ENCODE measurements at regions not wholly inside any gene's neighbourhood (a gene's known extent, or its start where the extent isn't known, plus 50 kb on each side); places are given as distances from the start of the nearest gene placed in this dataset.

GRCh38 chr9:129398961-129399633 lies 221.0 kb upstream of the IER5L start:
- Histone ChIP-seq H3K4me3 (ENCODE audit: low read depth in 2 of 2, low read length in 1 of 2) (no peak overlapping the region), H3K9me2 (no peaks in the 10 kb centered on the region), H3K27me3 (ENCODE audit: insufficient read depth) (no peaks in the 10 kb centered on the region; the same call in 1 of the 2 replicates), H4K20me1 (ENCODE audit: insufficient read depth) (no peaks in the 10 kb centered on the region), H3K4me2 (no peak overlapping the region), H3K4me1 (ENCODE audit: control insufficient read depth in 1 of 2, insufficient read depth in 2 of 2, low read depth in 1 of 2, low read length in 1 of 2) (peaks cover 0 to 27% of the 10 kb centered on the region in 2 experiments; a peak in 1 of 4 replicates), H2AFZ (ENCODE audit: low read depth) (no peak overlapping the region), H3K36me3 (replicated peaks in 1 of 2; ENCODE audit: control insufficient read depth in 1 of 2, insufficient read depth in 2 of 2, low read length in 1 of 2) (no peaks in the 10 kb centered on the region), H3F3A (replicated peaks; ENCODE audit: insufficient read depth) (no peaks in the 10 kb centered on the region), H3K27ac (ENCODE audit: low read depth in 2 of 2, low read length in 1 of 2) (no peak overlapping the region; a peak in 1 of 4 replicates), H3K9ac (no peak overlapping the region), H3K79me2 (ENCODE audit: insufficient read depth) (no peaks in the 10 kb centered on the region), H3K9me3 (no peaks in the 10 kb centered on the region)
- TF ChIP-seq NRF1 (IDR thresholded peaks at IDR 0.05; ENCODE audit: low read depth, low read length) (no peak), FOXJ3 (CRISPR knock-in tag; IDR thresholded peaks at IDR 0.05) (no peak), EZH2phosphoT487 (IDR thresholded peaks at IDR 0.05; ENCODE audit: borderline replicate concordance, low read depth) (no peak), EP300 (IDR thresholded peaks at IDR 0.05; ENCODE audit: borderline replicate concordance in 1 of 2, low read depth in 1 of 2, low read length in 1 of 2) (no peak), YY1 (IDR thresholded peaks at IDR 0.05; ENCODE audit: low read depth) (no peak)
- no peak for DNase-seq
- 85% methylated on average over 20 of the region's 21 CpGs for WGBS (ENCODE audit: low lambda C conversion rate)
- CTCF ChIA-PET, result interaction anchor here (1.4 kb wide), 1 partner anchor 10 kb away, joined by 3 read pairs; no protein-coding TSS in a partner anchor
- POLR2A ChIA-PET, result interaction anchor here (1.2 kb wide), 1 partner anchor 17 kb away, joined by 3 read pairs; no protein-coding TSS in a partner anchor

GRCh38 chr9:129398101-129398960 lies 220.3 kb upstream of the IER5L start:
- no peaks in the 10 kb centered on the region; the same call in 1 of the 2 replicates for H3K27me3 ChIP-seq (ENCODE audit: insufficient read depth)
- no peaks in the 10 kb centered on the region for H3K9me2 ChIP-seq
- H3K9me3 ChIP-seq, result no peaks in the 10 kb centered on the region
- H3K4me1 ChIP-seq (ENCODE audit: control insufficient read depth in 1 of 2, insufficient read depth in 2 of 2, low read depth in 1 of 2, low read length in 1 of 2), result peaks cover 0 to 32% of the 10 kb centered on the region in 2 experiments; a peak in 1 of 4 replicates
- no peak overlapping the region for H3K9ac ChIP-seq
- no peak overlapping the region for H2AFZ ChIP-seq (ENCODE audit: low read depth)
- DNase-seq, result peak; percentile 27
- no peak for TF ChIP-seq RFX5 (IDR thresholded peaks at IDR 0.05; ENCODE audit: low read length)
- TF ChIP-seq POLR2AphosphoS5 (IDR thresholded peaks at IDR 0.05; ENCODE audit: low read depth, low read length), result no peak
- TF ChIP-seq GATA2 (CRISPR knock-in tag; IDR thresholded peaks at IDR 0.05), result no peak
- TF ChIP-seq FOXM1 (IDR thresholded peaks at IDR 0.05; ENCODE audit: low read depth), result no peak
- TF ChIP-seq ZBTB33 (IDR thresholded peaks at IDR 0.05; ENCODE audit: borderline replicate concordance, low read depth), result no peak
- no peak for TF ChIP-seq SMC3 (IDR thresholded peaks at IDR 0.05; ENCODE audit: low read depth, low read length)
- no peak overlapping the region; a peak in 1 of 4 replicates for H3K27ac ChIP-seq (ENCODE audit: low read depth in 2 of 2, low read length in 1 of 2)
- no peaks in the 10 kb centered on the region for H3K36me3 ChIP-seq (replicated peaks in 1 of 2; ENCODE audit: control insufficient read depth in 1 of 2, insufficient read depth in 2 of 2, low read length in 1 of 2)
- no peaks in the 10 kb centered on the region for H4K20me1 ChIP-seq (ENCODE audit: insufficient read depth)
- ChIA-PET CTCF (interaction anchor here (1.4 kb wide), 1 partner anchor 10 kb away, joined by 3 read pairs; no protein-coding TSS in a partner anchor), POLR2A (no interaction called here)
- no peak overlapping the region for H3K4me3 ChIP-seq (ENCODE audit: low read depth in 2 of 2, low read length in 1 of 2)
- H3F3A ChIP-seq (replicated peaks; ENCODE audit: insufficient read depth), result no peaks in the 10 kb centered on the region
- no peak overlapping the region for H3K4me2 ChIP-seq
- WGBS (ENCODE audit: low lambda C conversion rate), result 92% methylated on average over 10 of the region's 20 CpGs
- H3K79me2 ChIP-seq (ENCODE audit: insufficient read depth), result no peaks in the 10 kb centered on the region
